PC-9 (cell line): ENCODE measurements at regions not wholly inside any gene's neighbourhood (a gene's known extent, or its start where the extent isn't known, plus 50 kb on each side); places are given as distances from the start of the nearest gene placed in this dataset.

Experiments
- BruUV-seq: library from RNA; stranded (reverse); fragments of 400-500 nt; replicated peaks from 2 replicates; lab custom pipeline; 2021; lab: Mats Ljungman, UMichigan
- CTCF ChIA-PET: fragments of 300-600 bp; sonication (Branson Sonifier 250); formaldehyde crosslinking; loops from one replicate; lab custom pipeline; 2022; ENCODE audit warnings: antibody characterized with exemption; lab: Charles Lee
- POLR2A ChIA-PET: fragments of 300-600 bp; sonication (Branson Sonifier 250); formaldehyde crosslinking; loops from one replicate; lab custom pipeline; 2022; ENCODE audit warnings: antibody characterized with exemption; ENCODE audit not compliant: unreplicated experiment; lab: Charles Lee
- DNase-seq, 2 experiments: peaks; one replicate each; pipeline versions ENCODE4 v3.0.0 to v3.0.0-alpha.2; 2015 to 2022; ENCODE audit warnings: mixed read lengths in 1 of 2
- H2AFZ ChIP-seq: fragments of 200-600 bp; sonication (generic); 2 replicates; pipeline ENCODE4 v1.8.1; 2017; ENCODE audit warnings: antibody characterized with exemption
- H3F3A ChIP-seq: fragments of 200-600 bp; sonication (generic); 2 replicates; pipeline ENCODE4 v1.8.1; 2017; ENCODE audit warnings: antibody characterized with exemption, mild to moderate bottlenecking, low read depth; ENCODE audit not compliant: insufficient read depth
- H3K27ac ChIP-seq: fragments of 200-600 bp; sonication (generic); 2 replicates; pipeline ENCODE4 v1.6.1; 2016; ENCODE audit warnings: mixed run types
- H3K27me3 ChIP-seq: fragments of 200-600 bp; sonication (generic); 2 replicates; pipeline ENCODE4 v1.6.1; 2016; ENCODE audit warnings: low read depth, mixed run types; ENCODE audit not compliant: insufficient read depth
- H3K36me3 ChIP-seq: fragments of 200-600 bp; sonication (generic); 2 replicates; pipeline ENCODE4 v1.6.1; 2016; ENCODE audit warnings: low read depth, mixed run types
- H3K4me1 ChIP-seq: fragments of 200-600 bp; sonication (generic); replicated peaks from 2 replicates; pipeline ENCODE4 v1.6.1; 2016; ENCODE audit warnings: mixed run types; ENCODE audit not compliant: insufficient read depth
- H3K4me2 ChIP-seq: fragments of 200-600 bp; sonication (generic); 2 replicates; pipeline ENCODE4 v1.6.1; 2017; ENCODE audit warnings: mixed run types
- H3K4me3 ChIP-seq: fragments of 200-600 bp; sonication (generic); 2 replicates; pipeline ENCODE4 v1.6.1; 2016; ENCODE audit warnings: mixed run types
- H3K79me2 ChIP-seq: fragments of 200-600 bp; sonication (generic); 2 replicates; pipeline ENCODE4 v1.6.1; 2017; ENCODE audit warnings: low read depth, mixed run types
- H3K9me2 ChIP-seq: fragments of 200-600 bp; sonication (generic); 2 replicates; pipeline ENCODE4 v1.8.1; 2017; ENCODE audit warnings: mild to moderate bottlenecking; ENCODE audit not compliant: insufficient read depth
- H3K9me3 ChIP-seq: fragments of 200-600 bp; sonication (generic); 2 replicates; pipeline ENCODE4 v1.8.1; 2016; ENCODE audit warnings: low read depth; ENCODE audit not compliant: insufficient read depth
- H4K20me1 ChIP-seq: fragments of 200-600 bp; sonication (generic); 2 replicates; pipeline ENCODE4 v1.8.1; 2017; ENCODE audit not compliant: insufficient read depth
- CTCF ChIP-seq: fragments of 200-600 bp; sonication (generic); conservative IDR thresholded peaks from 2 replicates; pipeline ENCODE4 v1.6.1; 2017; ENCODE audit warnings: mixed run types, antibody characterized with exemption, mild to moderate bottlenecking, moderate library complexity
- EZH2 ChIP-seq: fragments of 200-600 bp; sonication (generic); IDR thresholded peaks from 2 replicates; pipeline ENCODE4 v1.8.0; 2017; ENCODE audit warnings: antibody characterized with exemption, low read depth
- intact Hi-C: fragments of 100-400 bp; cut with micrococcal nuclease; formaldehyde crosslinking; loops from one replicate; pipeline ENCODE4 v1.10.0; 2022; ENCODE audit not compliant: unreplicated experiment

GRCh38 chr12:42761601-42762350 lies 172.2 kb upstream of the PRICKLE1 start:
- BruUV-seq: no TSS peak

GRCh38 chr12:42761086-42761485 lies 171.5 kb upstream of the PRICKLE1 start:
- ChIA-PET POLR2A (interaction anchor here (0.6 to 0.7 kb wide), 2 partner anchors 194 to 521 kb away, joined by 3 read pairs; no protein-coding TSS in a partner anchor), CTCF (interaction anchor here (0.6 kb wide), 2 partner anchors 68 to 203 kb away, joined by 5 to 7 read pairs; no protein-coding TSS in a partner anchor)
- no peaks in the 10 kb centered on the region for H3K79me2 ChIP-seq
- no peaks in the 10 kb centered on the region for H3K36me3 ChIP-seq
- H3K27ac ChIP-seq: peak overlapping the region; percentile 51
- no peaks in the 10 kb centered on the region for H4K20me1 ChIP-seq
- no peaks in the 10 kb centered on the region for H3K27me3 ChIP-seq
- no peak overlapping the region for H2AFZ ChIP-seq
- no peak for DNase-seq
- H3K4me2 ChIP-seq: peak overlapping the region; percentile 55; the same call in 1 of the 2 replicates
- no peak for TF ChIP-seq CTCF
- TF ChIP-seq EZH2: no peak
- H3K4me3 ChIP-seq: no peak overlapping the region
- peaks cover 66% of the 10 kb centered on the region for H3K4me1 ChIP-seq
- intact Hi-C loops: no loop called here
- H3K9me3 ChIP-seq: no peaks in the 10 kb centered on the region
- no peaks in the 10 kb centered on the region for H3K9me2 ChIP-seq
- peaks cover 27% of the 10 kb centered on the region for H3F3A ChIP-seq
- BruUV-seq: no TSS peak

More at GRCh38 chr12:42761601-42762350, 172.2 kb upstream of the PRICKLE1 start:
- Histone ChIP-seq H3K27me3 (no peaks in the 10 kb centered on the region), H3K4me1 (peaks cover 59% of the 10 kb centered on the region), H3K79me2 (no peaks in the 10 kb centered on the region), H3K36me3 (no peaks in the 10 kb centered on the region), H4K20me1 (no peaks in the 10 kb centered on the region), H3K4me3 (no peak overlapping the region), H2AFZ (no peak overlapping the region), H3K4me2 (peak overlapping the region; percentile 55), H3K27ac (peak overlapping the region; percentile 51), H3K9me2 (no peaks in the 10 kb centered on the region), H3F3A (peaks cover 20% of the 10 kb centered on the region), H3K9me3 (no peaks in the 10 kb centered on the region)
- intact Hi-C loops: loop anchor here (1.0 kb wide), 1 partner anchor 200 kb away; no protein-coding TSS in a partner anchor
- no peak for TF ChIP-seq EZH2
- TF ChIP-seq CTCF: no peak
- peak; percentile 43 to 82 for DNase-seq
- ChIA-PET POLR2A (interaction anchor here (0.5 to 0.7 kb wide), 2 partner anchors 90 to 521 kb away, joined by 3 read pairs; no protein-coding TSS in a partner anchor), CTCF (no interaction called here)

GRCh38 chr12:42760550-42760949 lies 171.0 kb upstream of the PRICKLE1 start:
- no TSS peak for BruUV-seq
- CTCF ChIA-PET: interaction anchor here (0.6 to 1.5 kb wide), 4 partner anchors 15 to 203 kb away, joined by 3 to 7 read pairs (median 4); no protein-coding TSS in a partner anchor
- intact Hi-C loops: no loop called here
- TF ChIP-seq EZH2 (no peak), CTCF (no peak)
- DNase-seq: peak in 1 of 2 experiments; percentile 76
- H3K4me3 ChIP-seq: no peak overlapping the region
- POLR2A ChIA-PET: interaction anchor here (0.6 kb wide), 1 partner anchor 194 kb away, joined by 3 read pairs; no protein-coding TSS in a partner anchor
- peaks cover 31% of the 10 kb centered on the region for H3F3A ChIP-seq
- no peaks in the 10 kb centered on the region for H3K9me3 ChIP-seq
- no peaks in the 10 kb centered on the region for H3K9me2 ChIP-seq
- H3K4me1 ChIP-seq: peaks cover 70% of the 10 kb centered on the region
- peak overlapping the region; percentile 51 for H3K27ac ChIP-seq
- H4K20me1 ChIP-seq: no peaks in the 10 kb centered on the region
- no peak overlapping the region for H2AFZ ChIP-seq
- H3K27me3 ChIP-seq: no peaks in the 10 kb centered on the region
- H3K79me2 ChIP-seq: no peaks in the 10 kb centered on the region
- H3K36me3 ChIP-seq: no peaks in the 10 kb centered on the region
- peak overlapping the region; percentile 55 for H3K4me2 ChIP-seq
